Caco-2 (cell line): ENCODE measurements at regions not wholly inside any gene's neighbourhood (a gene's known extent, or its start where the extent isn't known, plus 50 kb on each side); places are given as distances from the start of the nearest gene placed in this dataset.

Experiments used
- BruUV-seq: library from RNA; stranded (reverse); fragments of 400-500 nt; replicated peaks from 2 replicates; lab custom pipeline; 2021; lab: Mats Ljungman, UMichigan
- CTCF ChIA-PET: fragments of 300-600 bp; sonication (Branson Sonifier 250); formaldehyde crosslinking; loops from one replicate; lab custom pipeline; 2022; ENCODE audit warnings: antibody characterized with exemption; lab: Charles Lee
- POLR2A ChIA-PET: fragments of 300-600 bp; sonication (Branson Sonifier 250); formaldehyde crosslinking; loops from one replicate; lab custom pipeline; 2022; ENCODE audit warnings: antibody characterized with exemption; lab: Charles Lee
- DNase-seq, 2 experiments: peaks; one replicate each; pipeline versions ENCODE4 v3.0.0 to v3.0.0-alpha.2; 2020 to 2022
- H3K27me3 ChIP-seq: replicated peaks from 2 replicates; pipeline ENCODE4 v1.6.0; 2011; ENCODE audit warnings: low read length; ENCODE audit not compliant: control insufficient read depth, insufficient read depth
- H3K36me3 ChIP-seq: 2 replicates; pipeline ENCODE4 v1.5.1; 2011; ENCODE audit warnings: low read length; ENCODE audit not compliant: control insufficient read depth, insufficient read depth
- H3K4me1 ChIP-seq: fragments of 250-450 bp; sonication (Bioruptor Pico); 2 replicates; pipeline ENCODE4 v1.5.1; 2020; ENCODE audit warnings: mild to moderate bottlenecking
- H3K4me3 ChIP-seq: 2 replicates; pipeline ENCODE4 v1.5.1; 2011; ENCODE audit warnings: low read depth, mild to moderate bottlenecking, control low read depth, low read length
- H3K9me3 ChIP-seq: fragments of 250-450 bp; sonication (Bioruptor Pico); 2 replicates; pipeline ENCODE4 v1.5.1; 2020; ENCODE audit warnings: mild to moderate bottlenecking, moderate library complexity
- H3K27ac Mint-ChIP-seq: one replicate; pipeline ENCODE4 v1.8.0; 2022; ENCODE audit warnings: mixed read lengths; ENCODE audit not compliant: unreplicated experiment
- H3K27me3 Mint-ChIP-seq: one replicate; pipeline ENCODE4 v1.8.0; 2022; ENCODE audit warnings: mixed read lengths; ENCODE audit not compliant: insufficient read depth, unreplicated experiment
- H3K36me3 Mint-ChIP-seq: one replicate; pipeline ENCODE4 v1.8.0; 2022; ENCODE audit warnings: mild to moderate bottlenecking, mixed read lengths; ENCODE audit not compliant: insufficient read depth, unreplicated experiment
- H3K4me1 Mint-ChIP-seq: one replicate; pipeline ENCODE4 v1.8.0; 2022; ENCODE audit warnings: low read depth, mixed read lengths; ENCODE audit not compliant: unreplicated experiment
- H3K4me3 Mint-ChIP-seq: one replicate; pipeline ENCODE4 v1.8.0; 2022; ENCODE audit warnings: mild to moderate bottlenecking, moderate library complexity, mixed read lengths; ENCODE audit not compliant: unreplicated experiment
- H3K9me3 Mint-ChIP-seq: one replicate; pipeline ENCODE4 v1.8.0; 2022; ENCODE audit warnings: mixed read lengths; ENCODE audit not compliant: unreplicated experiment
- intact Hi-C: fragments of 100-400 bp; cut with micrococcal nuclease; formaldehyde crosslinking; loops from one replicate; pipeline ENCODE4 v1.10.0; 2022; ENCODE audit not compliant: unreplicated experiment
- TF ChIP-seq, protein P1 (sequence below), 2 experiments: fragments of 200-600 bp in 1 of 2; IDR thresholded peaks; 1 replicate in 1 of 2; 2 replicates in 1 of 2; pipeline versions ENCODE4 v1.5.1 to v1.8.0; 2011 to 2022; ENCODE audit warnings: antibody characterized with exemption in 1 of 2, control low read depth in 1 of 2, inconsistent platforms in 1 of 2, low read depth in 1 of 2, low read length in 1 of 2, mild to moderate bottlenecking in 1 of 2, moderate library complexity in 1 of 2; ENCODE audit not compliant: insufficient read depth in 1 of 2, severe bottlenecking in 1 of 2, unreplicated experiment in 1 of 2

- no peaks in the 10 kb centered on the region for H3K9me3 Mint-ChIP-seq
- Histone ChIP-seq H3K4me3 (no peak overlapping the region), H3K36me3 (no peaks in the 10 kb centered on the region), H3K4me1 (no peaks in the 10 kb centered on the region), H3K27me3 (no peaks in the 10 kb centered on the region), H3K9me3 (no peaks in the 10 kb centered on the region)
- BruUV-seq = no TSS peak
- POLR2A ChIA-PET = no interaction called here
- no peaks in the 10 kb centered on the region for H3K36me3 Mint-ChIP-seq
- no peaks in the 10 kb centered on the region for H3K4me1 Mint-ChIP-seq
- intact Hi-C loops = no loop called here
- no peak overlapping the region for H3K27ac Mint-ChIP-seq
- DNase-seq = no peak
- CTCF ChIA-PET = no interaction called here
- no peak overlapping the region for H3K4me3 Mint-ChIP-seq
- peaks cover 12% of the 10 kb centered on the region for H3K27me3 Mint-ChIP-seq
- TF ChIP-seq, protein P1, sequence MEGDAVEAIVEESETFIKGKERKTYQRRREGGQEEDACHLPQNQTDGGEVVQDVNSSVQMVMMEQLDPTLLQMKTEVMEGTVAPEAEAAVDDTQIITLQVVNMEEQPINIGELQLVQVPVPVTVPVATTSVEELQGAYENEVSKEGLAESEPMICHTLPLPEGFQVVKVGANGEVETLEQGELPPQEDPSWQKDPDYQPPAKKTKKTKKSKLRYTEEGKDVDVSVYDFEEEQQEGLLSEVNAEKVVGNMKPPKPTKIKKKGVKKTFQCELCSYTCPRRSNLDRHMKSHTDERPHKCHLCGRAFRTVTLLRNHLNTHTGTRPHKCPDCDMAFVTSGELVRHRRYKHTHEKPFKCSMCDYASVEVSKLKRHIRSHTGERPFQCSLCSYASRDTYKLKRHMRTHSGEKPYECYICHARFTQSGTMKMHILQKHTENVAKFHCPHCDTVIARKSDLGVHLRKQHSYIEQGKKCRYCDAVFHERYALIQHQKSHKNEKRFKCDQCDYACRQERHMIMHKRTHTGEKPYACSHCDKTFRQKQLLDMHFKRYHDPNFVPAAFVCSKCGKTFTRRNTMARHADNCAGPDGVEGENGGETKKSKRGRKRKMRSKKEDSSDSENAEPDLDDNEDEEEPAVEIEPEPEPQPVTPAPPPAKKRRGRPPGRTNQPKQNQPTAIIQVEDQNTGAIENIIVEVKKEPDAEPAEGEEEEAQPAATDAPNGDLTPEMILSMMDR (IDR thresholded peaks at IDR 0.05; ENCODE audit: insufficient read depth in 1 of 2, low read depth in 1 of 2, low read length in 1 of 2, severe bottlenecking in 1 of 2, unreplicated experiment in 1 of 2) = no peak
Observed at GRCh38 chr12:66751432-66752113, 72.7 kb upstream of the GRIP1 start.

DNA sequence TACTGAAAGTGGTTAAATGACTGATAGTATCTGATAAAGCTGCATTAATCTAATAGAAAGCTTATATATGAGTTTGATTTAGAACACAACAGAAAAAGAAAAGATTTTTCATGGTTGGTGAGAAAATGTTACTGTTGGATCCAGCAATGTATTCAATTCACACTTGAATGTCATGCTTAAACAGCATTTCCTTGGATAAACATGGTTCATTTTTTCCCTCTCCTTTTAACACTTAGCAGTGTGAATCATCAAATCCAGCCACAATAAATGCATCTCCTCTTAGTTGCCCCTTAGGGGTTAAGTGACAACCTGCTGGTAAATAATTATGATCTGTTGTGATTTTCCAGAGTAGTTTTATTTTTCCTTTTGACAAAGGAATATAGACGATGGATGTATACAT lies 74.9 kb upstream of the GRIP1 start:
- no peaks in the 10 kb centered on the region for H3K27me3 ChIP-seq
- Mint-ChIP-seq H3K36me3 (no peaks in the 10 kb centered on the region), H3K27me3 (peaks cover 12% of the 10 kb centered on the region), H3K4me1 (no peaks in the 10 kb centered on the region), H3K4me3 (no peak overlapping the region), H3K9me3 (no peaks in the 10 kb centered on the region), H3K27ac (no peak overlapping the region)
- H3K4me3 ChIP-seq = no peak overlapping the region
- DNase-seq = no peak
- no peaks in the 10 kb centered on the region for H3K36me3 ChIP-seq
- intact Hi-C loops = no loop called here
- TF ChIP-seq, protein P1 (IDR thresholded peaks at IDR 0.05; ENCODE audit: insufficient read depth in 1 of 2, low read depth in 1 of 2, low read length in 1 of 2, severe bottlenecking in 1 of 2, unreplicated experiment in 1 of 2) = no peak
- BruUV-seq = no TSS peak
- ChIA-PET POLR2A (no interaction called here), CTCF (no interaction called here)
- H3K9me3 ChIP-seq = no peaks in the 10 kb centered on the region
- no peaks in the 10 kb centered on the region for H3K4me1 ChIP-seq

DNA sequence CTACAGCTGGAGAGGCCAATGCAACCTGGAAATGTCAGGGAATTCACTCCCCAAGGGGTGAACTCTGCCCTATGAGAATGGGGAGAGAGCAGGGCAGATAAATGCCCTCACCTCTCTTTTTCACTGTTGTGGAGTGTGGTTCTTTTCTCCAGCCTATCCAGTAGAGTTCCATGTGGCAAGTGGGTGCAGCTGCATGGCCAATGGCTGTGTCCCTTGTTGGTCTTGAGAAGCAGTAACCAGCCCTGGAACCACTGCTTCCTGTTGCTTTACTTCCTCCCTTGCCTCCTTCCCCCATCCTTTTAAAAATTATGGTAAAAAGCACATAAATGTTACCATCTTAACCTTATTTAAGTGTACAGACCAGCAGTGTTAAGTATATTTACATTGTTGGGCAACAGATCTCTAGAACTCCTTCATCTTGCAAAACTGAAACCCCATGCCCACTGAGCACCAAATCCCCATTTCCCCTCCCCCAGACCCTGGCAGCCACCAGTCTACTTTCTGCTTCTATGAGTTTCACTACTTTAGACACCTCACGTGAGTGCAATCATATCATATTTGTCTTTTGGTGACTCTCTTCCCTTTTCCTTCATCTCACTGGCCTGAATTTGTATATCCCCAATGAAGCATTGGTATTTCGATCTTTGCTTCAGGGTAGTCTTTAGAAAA lies 77.0 kb upstream of the GRIP1 start:
- H3K4me1 ChIP-seq = no peaks in the 10 kb centered on the region
- TF ChIP-seq, protein P1 (IDR thresholded peaks at IDR 0.05; ENCODE audit: insufficient read depth in 1 of 2, low read depth in 1 of 2, low read length in 1 of 2, severe bottlenecking in 1 of 2, unreplicated experiment in 1 of 2) = no peak
- H3K4me3 Mint-ChIP-seq = no peak overlapping the region
- no peaks in the 10 kb centered on the region for H3K36me3 Mint-ChIP-seq
- no TSS peak for BruUV-seq
- no peak overlapping the region for H3K27ac Mint-ChIP-seq
- CTCF ChIA-PET = interaction anchor here (0.7 kb wide), 1 partner anchor 11 kb away, joined by 3 read pairs; no protein-coding TSS in a partner anchor
- H3K9me3 Mint-ChIP-seq = no peaks in the 10 kb centered on the region
- peaks cover 12% of the 10 kb centered on the region for H3K27me3 Mint-ChIP-seq
- no peaks in the 10 kb centered on the region for H3K9me3 ChIP-seq
- no peak for DNase-seq
- intact Hi-C loops = no loop called here
- H3K36me3 ChIP-seq = no peaks in the 10 kb centered on the region
- H3K4me1 Mint-ChIP-seq = no peaks in the 10 kb centered on the region
- no peaks in the 10 kb centered on the region for H3K27me3 ChIP-seq
- POLR2A ChIA-PET = no interaction called here
- H3K4me3 ChIP-seq = no peak overlapping the region
